ENCODE measurements at regions not wholly inside any gene's neighbourhood (a gene's known extent, or its start where the extent isn't known, plus 50 kb on each side); places are given as distances from the start of the nearest gene placed in this dataset.

DNA sequence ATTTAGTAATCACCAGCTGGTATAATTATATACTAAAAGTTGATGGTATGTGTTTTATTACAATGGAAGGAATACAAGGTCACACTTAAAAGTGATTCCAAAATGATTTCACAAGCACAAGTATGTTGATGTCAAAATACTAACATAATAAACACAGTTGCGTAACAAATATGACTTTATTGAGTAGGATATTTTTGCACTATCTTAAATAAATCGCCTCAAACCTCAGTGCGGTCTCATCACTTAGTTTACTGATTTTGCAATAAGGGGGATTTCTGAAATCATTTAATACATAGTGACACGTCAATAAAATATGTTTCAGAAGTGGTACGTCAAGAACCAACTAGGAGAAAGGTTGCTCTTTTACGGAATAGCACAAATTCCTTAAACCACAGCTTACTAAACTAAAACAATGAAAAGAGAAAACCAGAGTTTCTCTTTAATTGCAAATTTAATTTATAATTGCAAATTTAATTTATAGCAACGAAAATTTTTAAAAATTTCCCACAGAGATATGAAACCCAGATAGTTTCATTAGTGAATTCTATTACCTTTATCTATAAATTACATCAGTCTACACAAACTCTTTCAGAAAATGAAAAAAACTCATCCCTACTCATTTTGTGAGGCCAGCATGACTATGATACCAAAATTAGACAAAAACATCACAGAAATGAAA is 304.0 kb upstream of the REG3G start:
- Histone ChIP-seq H3K9me2 (ENCODE audit: insufficient read depth) (no peaks in the 10 kb centered on the region), H3K4me2 (no peak overlapping the region), H3K79me2 (ENCODE audit: low read depth) (no peaks in the 10 kb centered on the region), H3K4me3 (no peak overlapping the region), H4K20me1 (ENCODE audit: insufficient read depth) (no peaks in the 10 kb centered on the region), H2AFZ (no peak overlapping the region), H3K4me1 (replicated peaks; ENCODE audit: insufficient read depth) (peaks cover 24% of the 10 kb centered on the region), H3K9me3 (ENCODE audit: insufficient read depth, low read depth) (0 out of 2 replicates have a peak, but pooled peaks cover 6% of the 10 kb centered on the region), H3F3A (ENCODE audit: insufficient read depth, low read depth) (no peaks in the 10 kb centered on the region), H3K27ac (peak overlapping the region; percentile 6), H3K36me3 (ENCODE audit: low read depth) (no peaks in the 10 kb centered on the region), H3K27me3 (ENCODE audit: insufficient read depth, low read depth) (no peaks in the 10 kb centered on the region)
- POLR2A ChIA-PET (ENCODE audit: unreplicated experiment) = no interaction called here
- DNase-seq = peak in 1 of 2 experiments; percentile 44
- BruUV-seq (replicated peaks) = no TSS peak
- CTCF ChIA-PET = no interaction called here
- intact Hi-C loops (cut with micrococcal nuclease; ENCODE audit: unreplicated experiment) = no loop called here
- TF ChIP-seq, protein P1, sequence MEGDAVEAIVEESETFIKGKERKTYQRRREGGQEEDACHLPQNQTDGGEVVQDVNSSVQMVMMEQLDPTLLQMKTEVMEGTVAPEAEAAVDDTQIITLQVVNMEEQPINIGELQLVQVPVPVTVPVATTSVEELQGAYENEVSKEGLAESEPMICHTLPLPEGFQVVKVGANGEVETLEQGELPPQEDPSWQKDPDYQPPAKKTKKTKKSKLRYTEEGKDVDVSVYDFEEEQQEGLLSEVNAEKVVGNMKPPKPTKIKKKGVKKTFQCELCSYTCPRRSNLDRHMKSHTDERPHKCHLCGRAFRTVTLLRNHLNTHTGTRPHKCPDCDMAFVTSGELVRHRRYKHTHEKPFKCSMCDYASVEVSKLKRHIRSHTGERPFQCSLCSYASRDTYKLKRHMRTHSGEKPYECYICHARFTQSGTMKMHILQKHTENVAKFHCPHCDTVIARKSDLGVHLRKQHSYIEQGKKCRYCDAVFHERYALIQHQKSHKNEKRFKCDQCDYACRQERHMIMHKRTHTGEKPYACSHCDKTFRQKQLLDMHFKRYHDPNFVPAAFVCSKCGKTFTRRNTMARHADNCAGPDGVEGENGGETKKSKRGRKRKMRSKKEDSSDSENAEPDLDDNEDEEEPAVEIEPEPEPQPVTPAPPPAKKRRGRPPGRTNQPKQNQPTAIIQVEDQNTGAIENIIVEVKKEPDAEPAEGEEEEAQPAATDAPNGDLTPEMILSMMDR (conservative IDR thresholded peaks at IDR 0.05) = no peak
- no peak for TF ChIP-seq EZH2 (IDR thresholded peaks at IDR 0.05; ENCODE audit: low read depth)

- Histone ChIP-seq H3K79me2 (ENCODE audit: low read depth) (no peaks in the 10 kb centered on the region), H3K36me3 (ENCODE audit: low read depth) (no peaks in the 10 kb centered on the region), H3F3A (ENCODE audit: insufficient read depth, low read depth) (no peaks in the 10 kb centered on the region), H3K9me3 (ENCODE audit: insufficient read depth, low read depth) (no peaks in the 10 kb centered on the region), H3K27me3 (ENCODE audit: insufficient read depth, low read depth) (no peaks in the 10 kb centered on the region), H3K4me1 (replicated peaks; ENCODE audit: insufficient read depth) (no peaks in the 10 kb centered on the region), H3K4me3 (no peak overlapping the region), H3K27ac (no peak overlapping the region), H3K9me2 (ENCODE audit: insufficient read depth) (0 out of 2 replicates have a peak, but pooled peaks cover 5% of the 10 kb centered on the region), H2AFZ (no peak overlapping the region), H4K20me1 (ENCODE audit: insufficient read depth) (no peaks in the 10 kb centered on the region), H3K4me2 (no peak overlapping the region)
- no TSS peak for BruUV-seq (replicated peaks)
- CTCF ChIA-PET = no interaction called here
- intact Hi-C loops (cut with micrococcal nuclease; ENCODE audit: unreplicated experiment) = no loop called here
- no peak for TF ChIP-seq EZH2 (IDR thresholded peaks at IDR 0.05; ENCODE audit: low read depth)
- TF ChIP-seq, protein P1 (conservative IDR thresholded peaks at IDR 0.05) = no peak
- DNase-seq = no peak
- POLR2A ChIA-PET (ENCODE audit: unreplicated experiment) = no interaction called here
Observed at GRCh38 chr2:78734221-78734620, 291.3 kb upstream of the REG3G start.

DNA sequence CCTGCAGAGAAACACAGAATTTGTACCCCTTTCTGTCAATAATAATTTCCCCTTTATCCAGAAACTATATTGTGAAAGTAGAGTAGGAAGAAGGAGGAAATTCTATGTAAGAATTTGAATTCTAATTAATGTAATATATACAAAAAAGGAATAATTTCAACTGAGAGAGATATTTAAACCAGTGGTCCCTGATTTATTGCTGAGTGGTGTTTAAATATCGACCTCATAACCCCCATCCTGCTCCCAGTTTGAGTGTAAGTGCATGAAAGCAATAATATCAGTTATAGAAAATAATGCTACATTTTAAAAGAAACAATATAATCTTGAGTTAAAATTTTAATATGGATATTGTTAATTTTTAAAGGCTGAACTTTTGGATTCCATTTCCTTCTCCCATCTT is 286.2 kb upstream of the REG3G start:
- Histone ChIP-seq H3K27ac (no peak overlapping the region), H3K9me3 (ENCODE audit: insufficient read depth, low read depth) (no peaks in the 10 kb centered on the region), H3K79me2 (ENCODE audit: low read depth) (no peaks in the 10 kb centered on the region), H3K4me1 (replicated peaks; ENCODE audit: insufficient read depth) (no peaks in the 10 kb centered on the region), H3K4me2 (no peak overlapping the region), H3K27me3 (ENCODE audit: insufficient read depth, low read depth) (no peaks in the 10 kb centered on the region), H3F3A (ENCODE audit: insufficient read depth, low read depth) (no peaks in the 10 kb centered on the region), H4K20me1 (ENCODE audit: insufficient read depth) (no peaks in the 10 kb centered on the region), H3K4me3 (no peak overlapping the region), H3K36me3 (ENCODE audit: low read depth) (no peaks in the 10 kb centered on the region), H3K9me2 (ENCODE audit: insufficient read depth) (no peaks in the 10 kb centered on the region), H2AFZ (no peak overlapping the region)
- TF ChIP-seq EZH2 (IDR thresholded peaks at IDR 0.05; ENCODE audit: low read depth) = no peak
- TF ChIP-seq, protein P1 (conservative IDR thresholded peaks at IDR 0.05) = no peak
- ChIA-PET POLR2A (ENCODE audit: unreplicated experiment) (no interaction called here), CTCF (no interaction called here)
- BruUV-seq (replicated peaks) = no TSS peak
- intact Hi-C loops (cut with micrococcal nuclease; ENCODE audit: unreplicated experiment) = no loop called here
- DNase-seq = no peak

Measured in PC-9 (cell line).